ENCODE measurements at regions not wholly inside any gene's neighbourhood (a gene's known extent, or its start where the extent isn't known, plus 50 kb on each side); places are given as distances from the start of the nearest gene placed in this dataset.

DNA sequence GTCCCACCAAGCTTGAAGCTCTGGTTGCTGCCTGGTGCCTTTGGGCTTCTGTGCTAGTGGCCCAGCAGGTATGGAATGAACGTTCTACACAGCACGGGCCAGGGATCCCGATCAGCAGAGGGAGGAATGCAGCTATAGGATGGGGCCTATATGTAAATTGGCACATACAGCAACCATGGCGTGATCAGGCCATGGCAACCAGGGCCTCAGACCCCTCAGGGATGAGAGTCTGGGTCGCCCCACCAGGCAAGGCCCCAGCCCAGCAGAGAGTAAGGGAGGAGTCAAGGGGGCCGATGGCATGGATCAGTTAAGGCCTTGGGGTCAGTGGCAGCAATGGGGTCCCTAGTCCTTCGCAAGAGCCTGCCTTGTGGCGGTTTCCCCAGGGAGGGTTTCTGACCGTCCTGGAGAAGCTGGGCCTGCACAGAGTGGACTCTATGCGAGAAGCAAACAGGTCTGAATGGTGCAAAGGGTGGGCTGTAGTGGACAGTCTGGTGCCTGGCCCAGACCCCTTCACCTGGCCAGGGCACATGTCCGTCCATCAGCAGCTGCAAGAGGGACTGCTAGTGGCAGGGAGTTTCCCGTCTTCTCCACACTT, 98.2 kb upstream of the SLC22A11 start:
- no peak for DNase-seq (ENCODE audit: low read depth)

DNA sequence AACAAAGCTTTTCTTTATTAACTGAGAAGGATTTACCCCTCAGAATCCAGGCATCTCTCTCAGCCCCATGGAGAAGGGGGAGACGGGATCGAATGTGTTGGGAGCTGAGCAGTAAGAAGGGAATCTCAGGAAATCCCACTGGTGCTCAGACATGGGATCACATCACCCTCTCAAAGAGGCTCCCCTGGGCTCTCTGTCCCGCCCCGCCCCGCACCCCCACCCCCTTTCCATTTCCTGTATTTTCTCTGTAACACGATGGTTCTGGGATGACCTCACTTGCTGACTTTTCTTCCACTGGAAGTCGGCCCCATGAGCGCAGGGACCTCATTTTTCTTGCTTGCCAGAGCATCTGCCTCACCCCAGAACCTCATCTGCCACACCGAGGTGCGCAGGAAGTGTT, 96.7 kb upstream of the SLC22A11 start:
- DNase-seq (ENCODE audit: low read depth), result peak; percentile 41

DNA sequence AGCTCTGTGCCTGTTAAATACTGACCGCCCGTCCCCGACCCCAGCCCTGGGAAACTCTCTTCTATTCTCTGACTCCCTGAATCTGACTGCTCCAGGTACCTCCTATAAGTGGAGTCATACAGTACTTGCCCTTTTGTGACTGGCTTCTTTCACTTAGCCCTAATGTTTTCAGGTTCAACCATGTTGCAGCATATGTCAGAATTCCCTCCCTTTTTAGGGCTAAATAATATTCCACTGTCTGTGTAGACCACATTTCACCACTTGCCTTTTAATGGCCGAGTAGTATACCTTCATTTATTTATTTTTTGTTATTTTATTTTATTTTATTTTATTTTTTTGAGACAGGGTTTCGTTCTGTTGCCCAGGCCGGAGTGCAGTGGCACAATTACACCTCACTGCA, 96.1 kb upstream of the SLC22A11 start:
- no peak for DNase-seq (ENCODE audit: low read depth)

DNA sequence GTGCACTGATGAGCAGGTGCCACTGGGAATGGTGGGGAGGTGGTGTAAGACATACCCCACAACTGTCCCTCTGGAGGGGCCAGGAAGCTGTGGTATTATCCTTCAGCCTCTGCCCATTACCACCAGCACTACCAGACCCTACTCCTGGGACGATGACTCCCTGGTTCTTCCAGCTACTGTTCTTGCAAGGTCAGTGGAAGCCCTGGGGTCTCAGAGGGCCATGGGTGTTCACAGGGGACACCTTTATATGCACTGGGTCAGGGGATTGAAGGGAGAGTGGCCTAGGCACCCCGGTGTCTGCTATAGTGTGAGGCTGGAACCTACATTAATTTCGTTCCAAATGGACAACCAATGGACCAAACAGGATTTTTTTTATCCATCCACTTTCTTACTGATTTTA, 94.7 kb upstream of the SLC22A11 start:
- DNase-seq (ENCODE audit: low read depth), result no peak

DNA sequence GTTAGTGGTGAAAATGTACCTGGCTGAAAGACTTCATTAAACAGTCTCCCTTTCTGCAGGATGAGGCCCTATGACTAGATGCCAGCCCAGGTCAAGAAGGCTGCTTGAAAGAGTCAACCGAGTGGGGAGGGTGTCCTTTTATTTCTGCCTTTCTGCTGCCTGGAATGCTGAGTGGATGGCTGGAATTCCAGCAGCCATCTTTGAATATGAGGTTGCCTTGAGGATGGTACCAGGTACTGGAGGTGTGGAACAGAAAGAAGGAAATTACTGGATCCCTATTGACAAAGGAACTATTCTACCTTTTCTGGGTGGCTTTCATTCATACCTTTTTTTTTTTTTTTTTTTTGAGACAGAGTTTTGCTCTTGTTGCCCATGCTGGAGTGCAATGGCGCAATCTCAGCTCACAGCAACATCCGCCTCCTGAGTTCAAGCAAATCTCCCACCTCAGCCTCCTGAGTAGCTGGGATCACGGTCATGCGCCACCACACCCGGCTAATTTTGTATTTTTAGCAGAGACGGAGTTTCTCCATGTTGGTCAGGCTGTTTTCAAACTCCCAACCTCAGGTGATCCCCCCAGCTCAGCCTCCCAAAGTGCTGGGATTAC, 89.5 kb upstream of the SLC22A11 start:
- no peak for DNase-seq (ENCODE audit: low read depth)

DNA sequence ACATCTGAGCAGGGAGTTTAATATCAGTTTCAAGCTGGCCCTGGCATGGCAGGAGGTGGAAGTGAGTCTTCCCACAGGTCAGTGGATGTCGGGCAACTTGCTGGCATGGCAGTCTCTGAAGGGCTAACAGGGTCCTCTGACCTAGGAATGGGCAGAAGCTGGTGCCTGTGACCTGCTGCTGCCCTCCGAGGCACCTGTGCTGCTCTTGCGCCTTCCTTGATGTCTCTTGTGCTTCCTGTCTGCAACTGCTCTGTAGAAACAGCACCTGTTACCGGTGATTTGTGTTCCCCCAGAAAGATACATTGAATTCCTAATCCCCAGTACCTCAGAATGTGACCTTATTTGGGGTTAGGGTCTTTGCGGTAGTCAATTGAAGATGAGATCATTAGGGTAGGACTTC, 86.5 kb upstream of the SLC22A11 start:
- DNase-seq (ENCODE audit: low read depth), result no peak

DNA sequence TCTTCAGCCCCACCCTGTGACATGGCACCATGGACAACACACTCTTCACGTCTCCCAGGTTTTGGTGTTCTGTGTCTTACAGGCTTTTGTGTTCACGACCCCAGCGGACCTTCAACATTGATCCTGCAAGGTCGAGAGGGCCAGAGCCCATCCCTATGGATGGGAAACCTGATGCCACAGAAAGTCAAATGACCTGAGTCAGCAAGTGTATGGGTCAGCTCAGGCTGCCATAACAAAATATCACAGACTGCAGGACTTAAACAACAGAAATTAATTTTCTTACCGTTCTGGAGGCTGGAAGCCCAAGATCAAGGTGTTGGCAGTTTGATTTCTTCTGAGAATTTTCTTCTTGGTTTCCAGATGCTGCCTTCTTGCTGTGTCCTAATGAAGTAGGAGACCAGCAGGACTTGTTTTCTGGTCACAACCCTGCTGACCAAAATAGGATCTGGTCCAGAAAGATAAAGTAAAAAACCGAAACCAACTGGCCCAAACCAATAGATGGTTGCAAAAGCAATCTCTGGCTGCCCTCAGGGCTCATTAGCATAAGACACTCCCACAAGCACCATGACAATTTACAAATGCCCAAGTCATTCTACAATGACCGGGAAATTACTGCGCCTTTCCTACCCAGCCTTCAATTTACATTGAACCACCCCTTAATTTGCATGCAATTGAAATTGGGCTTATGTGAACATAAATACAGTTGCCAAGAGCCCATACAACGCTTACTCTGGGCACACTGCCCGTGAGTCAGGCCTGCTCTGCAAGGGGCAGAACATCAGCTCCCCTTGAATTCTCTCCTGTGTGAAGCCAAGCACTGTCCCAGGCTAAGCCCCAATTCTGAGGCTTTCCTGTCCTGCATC, 82.9 kb upstream of the SLC22A11 start:
- no peak for DNase-seq (ENCODE audit: low read depth)

DNA sequence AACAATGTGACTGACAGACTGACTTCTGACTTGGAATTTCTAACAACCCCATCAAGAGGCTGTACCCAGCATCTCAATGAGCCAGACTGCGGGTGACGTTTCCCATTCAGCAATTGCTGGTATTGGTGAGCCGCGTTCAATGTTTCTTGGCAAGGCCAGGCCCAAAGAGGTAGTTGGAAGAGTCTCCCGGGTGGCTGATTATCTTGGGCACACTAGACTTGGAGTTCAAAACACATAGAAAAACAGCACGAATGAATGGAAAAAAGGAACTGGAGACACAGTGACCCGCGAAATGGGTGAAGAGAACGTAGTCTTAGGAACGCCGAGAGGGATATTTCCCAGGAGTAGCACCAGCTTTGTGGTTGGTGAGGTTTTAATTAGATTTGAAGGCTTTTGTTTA, 81.1 kb upstream of the SLC22A11 start:
- DNase-seq (ENCODE audit: low read depth), result no peak

DNA sequence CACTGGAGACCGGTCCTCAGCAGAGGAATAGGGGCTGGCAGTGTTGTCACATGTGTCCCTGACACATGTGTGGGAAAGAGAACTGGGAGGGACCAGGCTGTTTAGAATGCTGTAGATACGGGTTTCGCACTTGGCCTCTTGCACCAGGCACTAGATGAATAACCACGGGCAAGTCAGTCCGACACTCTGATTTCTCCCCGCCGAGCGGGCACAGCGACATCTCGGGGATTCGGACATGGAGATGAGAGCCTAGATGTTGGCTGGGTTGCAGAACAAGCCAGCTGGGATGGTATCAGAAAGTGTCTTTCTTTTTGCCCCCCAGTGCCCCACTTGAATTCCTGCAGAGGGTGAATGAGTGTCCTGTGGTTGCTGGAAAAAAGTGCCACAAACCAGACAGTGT, 80.6 kb upstream of the SLC22A11 start:
- DNase-seq (ENCODE audit: low read depth), result no peak

DNA sequence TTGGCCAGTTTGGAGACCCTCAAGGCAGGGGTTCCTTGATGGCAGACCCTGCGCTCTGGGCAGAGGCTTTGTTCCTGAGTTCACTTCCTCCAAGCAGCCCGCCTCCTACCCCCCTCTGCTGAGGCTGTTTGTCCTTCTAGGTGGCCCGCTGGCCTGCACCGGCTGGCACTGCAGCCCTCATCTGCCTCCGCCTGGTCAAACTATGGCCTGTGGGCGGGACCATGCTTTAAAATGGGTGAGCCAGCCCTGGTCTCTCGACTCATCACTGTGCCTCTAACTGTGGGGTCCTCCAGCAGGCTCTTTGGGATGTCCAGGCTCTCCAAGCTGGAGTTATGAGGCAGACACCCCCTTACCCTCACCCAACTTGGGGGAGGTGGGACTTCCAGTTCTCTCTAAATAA, 78.9 kb upstream of the SLC22A11 start:
- no peak for DNase-seq (ENCODE audit: low read depth)

DNA sequence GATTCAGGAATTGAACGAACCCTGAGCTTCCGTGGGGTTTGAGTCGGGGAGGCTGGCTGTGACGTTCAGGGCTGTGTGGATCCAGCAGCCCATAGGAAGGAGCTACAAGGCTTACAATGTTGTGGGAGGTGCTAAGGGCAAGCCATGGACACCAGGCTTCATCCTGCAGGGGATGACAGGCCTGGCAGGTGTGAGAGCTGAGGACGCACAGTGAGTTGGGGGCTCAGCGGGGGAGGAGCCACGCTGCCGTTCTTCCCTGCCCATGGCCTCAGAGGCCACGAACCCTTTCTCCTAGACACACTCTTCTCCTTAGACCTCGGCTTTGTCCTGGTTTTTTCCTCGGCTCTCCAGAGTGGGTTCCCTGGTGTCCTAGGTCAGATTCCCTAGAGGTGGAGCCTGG, 78.1 kb upstream of the SLC22A11 start:
- DNase-seq (ENCODE audit: low read depth), result no peak

DNA sequence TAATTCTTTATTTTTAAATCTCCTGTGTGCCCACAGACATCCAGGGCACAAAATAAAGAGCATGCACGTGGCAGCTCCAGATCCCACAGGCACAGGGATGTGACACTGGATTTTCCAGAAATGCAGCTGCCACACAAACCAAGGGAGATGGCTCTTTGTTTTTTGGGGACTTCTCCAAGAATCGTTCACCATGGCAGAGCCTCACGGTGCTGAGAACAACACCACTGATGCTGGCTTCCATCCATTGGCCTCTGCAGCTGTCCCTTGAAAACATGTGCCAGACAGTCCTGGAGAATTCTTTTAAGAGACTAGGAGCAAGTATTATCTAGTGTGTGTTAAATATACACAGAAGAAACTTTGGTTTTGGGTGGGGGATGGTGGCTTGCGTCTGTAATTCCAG, 73.2 kb upstream of the SLC22A11 start:
- no peak for DNase-seq (ENCODE audit: low read depth)

DNA sequence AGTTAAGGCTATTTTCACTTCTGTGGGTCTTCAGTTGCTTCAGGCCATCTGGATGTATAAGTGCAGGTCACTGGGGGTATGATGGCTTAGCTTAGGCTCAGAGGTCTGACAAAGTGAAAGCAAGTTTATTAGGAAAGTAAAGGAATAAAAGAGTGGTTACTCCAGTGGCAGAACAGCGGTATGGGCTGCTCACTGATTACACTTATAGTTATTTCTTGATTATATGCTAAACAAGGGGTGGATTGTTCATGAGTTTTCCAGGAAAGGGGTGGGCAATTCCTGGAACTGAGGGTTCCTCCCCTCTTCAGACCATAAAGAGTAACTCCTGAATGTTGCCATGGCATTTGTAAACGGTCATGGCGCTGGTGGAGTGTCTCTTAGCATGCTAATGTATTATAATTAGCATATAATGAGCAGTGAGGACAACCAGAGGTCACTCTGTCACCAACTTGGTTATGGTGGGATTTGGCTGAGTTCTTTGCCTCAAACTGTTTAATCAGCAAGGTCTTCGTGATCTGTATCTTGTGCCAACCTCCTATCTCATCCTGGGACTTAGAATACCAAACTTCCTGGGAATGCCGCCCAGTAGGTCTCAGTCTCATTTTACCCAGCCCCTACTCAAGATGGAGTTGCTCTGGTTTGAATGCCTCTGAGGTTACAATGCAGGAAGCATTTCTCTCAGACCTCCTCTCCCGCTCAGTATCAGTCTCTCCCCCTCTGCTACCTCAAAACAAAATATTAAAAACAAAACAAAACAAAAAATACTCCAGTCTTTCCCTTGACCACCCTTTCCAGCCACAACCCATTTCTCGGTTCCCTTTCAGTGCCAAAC, 71.3 kb upstream of the SLC22A11 start:
- no peak for DNase-seq (ENCODE audit: low read depth)

DNA sequence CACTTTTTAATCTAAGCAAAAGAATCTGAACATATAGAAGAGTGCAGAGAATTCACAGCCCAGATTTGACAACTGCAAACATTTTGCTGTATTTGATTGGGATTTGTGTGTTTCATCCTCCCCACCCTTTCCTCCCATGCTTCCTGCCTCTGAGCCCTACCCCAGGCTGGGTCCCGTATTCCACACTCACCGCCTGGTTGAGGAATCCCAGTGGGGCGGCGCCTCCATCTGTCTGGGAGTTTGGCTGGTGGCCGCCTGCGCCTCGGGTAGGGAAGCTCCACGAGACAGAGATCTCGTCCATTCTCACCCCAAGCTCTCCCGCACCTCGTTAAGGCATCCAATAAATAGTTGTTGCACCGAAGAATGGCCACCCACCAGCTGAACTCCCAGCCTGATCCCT, 70.7 kb upstream of the SLC22A11 start:
- DNase-seq (ENCODE audit: low read depth), result no peak

DNA sequence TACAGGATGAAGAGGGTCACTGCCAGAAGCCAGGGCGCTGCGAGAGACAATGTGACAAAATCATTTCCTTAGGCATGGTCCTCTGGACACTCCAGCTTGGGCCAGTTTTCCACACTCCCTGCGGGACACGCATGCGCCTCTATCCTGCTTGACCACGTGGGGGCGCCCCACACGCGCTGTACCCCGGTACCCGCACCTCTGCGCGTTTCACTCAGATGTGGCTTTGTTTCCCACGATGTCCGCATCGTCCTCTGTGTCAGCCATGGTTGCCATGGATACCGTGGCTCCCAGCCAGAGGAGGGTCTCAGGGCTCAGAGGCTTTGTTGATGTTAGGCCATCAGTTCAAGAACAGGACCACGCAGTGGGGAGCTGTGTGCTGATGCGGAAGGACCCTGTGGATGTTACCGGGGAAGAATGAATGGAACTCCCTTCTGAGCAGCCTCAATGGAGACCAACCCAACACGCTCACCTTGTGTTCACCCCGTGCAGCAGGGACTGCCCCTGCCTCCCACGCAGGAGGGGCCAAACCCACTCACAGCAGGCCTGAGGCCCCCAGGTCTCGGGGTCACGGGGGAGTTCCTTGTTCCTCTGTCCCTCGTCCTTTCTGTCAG, 65.8 kb upstream of the SLC22A11 start:
- DNase-seq (ENCODE audit: low read depth), result peak; percentile 38

DNA sequence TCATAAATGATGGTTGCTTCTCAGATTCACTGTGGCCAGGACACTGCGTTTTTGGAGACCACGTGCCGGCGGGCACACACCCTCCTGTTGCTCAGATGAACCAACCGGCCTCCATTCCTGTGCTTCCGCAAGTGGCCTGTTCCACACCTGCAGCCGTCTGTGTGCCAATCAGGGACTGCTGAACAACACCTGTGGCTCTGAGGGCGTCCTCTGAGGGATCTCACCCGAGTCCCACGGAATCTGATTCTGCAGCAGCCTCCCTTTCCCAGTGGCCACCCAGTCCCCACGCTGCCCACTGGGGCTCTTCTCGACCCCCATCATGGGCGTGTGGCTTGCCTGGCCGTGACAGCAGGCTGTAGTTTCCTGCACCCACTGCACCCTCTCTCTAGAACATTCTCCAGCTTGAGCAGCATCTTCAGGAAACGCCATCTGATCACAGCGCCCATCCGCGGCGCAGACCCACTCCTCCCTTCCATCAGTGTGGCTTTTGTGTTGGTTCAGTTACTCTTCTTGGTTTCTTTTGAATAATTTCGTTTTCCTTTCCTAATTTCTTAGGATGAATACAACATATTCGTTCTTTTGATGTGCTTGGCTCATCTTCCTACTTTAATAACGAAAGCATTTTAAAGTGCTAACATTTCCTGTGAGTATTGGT, 65.1 kb upstream of the SLC22A11 start:
- no peak for DNase-seq (ENCODE audit: low read depth)

DNA sequence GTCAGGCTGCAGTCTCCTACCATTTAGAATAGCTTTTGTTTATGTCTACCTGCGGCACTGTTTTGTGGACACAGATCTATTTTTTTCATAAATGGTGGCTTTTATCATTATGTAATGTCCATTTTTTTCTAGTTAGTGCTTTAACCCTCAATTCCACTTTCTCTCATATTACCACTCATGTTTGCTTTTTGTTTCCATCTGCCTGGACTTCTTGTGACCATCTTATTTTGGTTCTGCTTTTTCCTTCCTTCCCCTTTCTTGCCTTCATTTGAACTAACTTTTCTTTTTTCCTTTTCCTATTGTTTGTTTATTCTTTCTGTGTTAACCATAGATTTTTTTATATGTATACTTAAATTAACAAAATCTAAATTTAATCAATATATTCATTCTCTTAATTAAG, 63.2 kb upstream of the SLC22A11 start:
- no peak for DNase-seq (ENCODE audit: low read depth)

DNA sequence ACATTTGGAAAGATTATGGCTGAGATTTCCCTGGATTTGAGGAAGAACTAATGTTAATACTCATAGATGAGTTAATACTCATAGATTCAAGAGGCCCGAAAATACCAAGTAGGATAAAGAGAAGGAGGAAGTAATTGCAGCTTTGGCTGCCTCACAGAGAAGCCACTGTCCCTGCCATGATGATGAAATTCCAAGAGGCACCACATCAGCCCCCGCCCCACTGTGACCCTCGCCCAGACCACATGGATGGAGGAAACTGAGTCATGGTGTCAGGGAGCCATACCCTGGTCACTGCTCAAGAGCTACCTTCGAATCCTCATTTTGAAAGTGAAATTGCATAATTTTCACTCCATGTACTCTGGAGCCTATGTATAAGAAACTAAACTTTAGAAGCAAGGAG, 57.6 kb upstream of the SLC22A11 start:
- DNase-seq (ENCODE audit: low read depth), result no peak

DNA sequence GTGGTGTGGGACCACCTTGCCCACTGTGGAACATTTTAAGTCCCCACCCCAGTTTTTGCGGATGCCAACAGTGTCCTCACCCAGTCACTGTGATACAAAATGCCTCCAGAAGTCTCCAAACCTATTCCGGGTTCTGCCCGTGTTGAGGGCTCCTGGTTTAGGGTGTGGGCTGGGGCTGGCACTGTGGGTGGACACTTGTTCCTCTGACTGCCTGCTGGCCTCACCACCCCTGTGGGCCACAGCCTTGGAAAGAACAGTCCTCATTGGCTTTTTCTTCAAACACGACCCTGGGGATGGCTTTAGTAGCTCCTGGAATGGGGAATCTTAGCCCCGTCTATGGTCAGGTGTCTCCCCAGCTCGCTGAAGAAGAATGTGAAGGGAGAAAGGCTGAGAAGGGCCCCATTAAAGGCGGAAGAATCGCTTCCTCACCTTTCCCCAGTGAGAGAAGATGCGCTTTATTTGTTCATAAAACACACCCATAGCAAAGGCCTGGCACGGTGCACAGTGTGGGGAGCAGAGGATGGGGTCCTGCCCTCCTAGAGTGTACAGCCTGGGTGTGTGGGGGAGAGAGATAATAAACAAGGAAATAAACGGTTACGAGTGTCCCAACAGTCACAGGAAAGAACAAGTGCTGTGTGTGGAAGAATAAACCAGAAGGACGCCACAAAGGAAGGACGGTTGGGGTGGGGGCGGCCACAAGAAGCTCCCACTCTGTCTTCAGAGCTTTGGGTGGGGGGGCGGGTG, 56.3 kb upstream of the SLC22A11 start:
- DNase-seq (ENCODE audit: low read depth), result no peak

DNA sequence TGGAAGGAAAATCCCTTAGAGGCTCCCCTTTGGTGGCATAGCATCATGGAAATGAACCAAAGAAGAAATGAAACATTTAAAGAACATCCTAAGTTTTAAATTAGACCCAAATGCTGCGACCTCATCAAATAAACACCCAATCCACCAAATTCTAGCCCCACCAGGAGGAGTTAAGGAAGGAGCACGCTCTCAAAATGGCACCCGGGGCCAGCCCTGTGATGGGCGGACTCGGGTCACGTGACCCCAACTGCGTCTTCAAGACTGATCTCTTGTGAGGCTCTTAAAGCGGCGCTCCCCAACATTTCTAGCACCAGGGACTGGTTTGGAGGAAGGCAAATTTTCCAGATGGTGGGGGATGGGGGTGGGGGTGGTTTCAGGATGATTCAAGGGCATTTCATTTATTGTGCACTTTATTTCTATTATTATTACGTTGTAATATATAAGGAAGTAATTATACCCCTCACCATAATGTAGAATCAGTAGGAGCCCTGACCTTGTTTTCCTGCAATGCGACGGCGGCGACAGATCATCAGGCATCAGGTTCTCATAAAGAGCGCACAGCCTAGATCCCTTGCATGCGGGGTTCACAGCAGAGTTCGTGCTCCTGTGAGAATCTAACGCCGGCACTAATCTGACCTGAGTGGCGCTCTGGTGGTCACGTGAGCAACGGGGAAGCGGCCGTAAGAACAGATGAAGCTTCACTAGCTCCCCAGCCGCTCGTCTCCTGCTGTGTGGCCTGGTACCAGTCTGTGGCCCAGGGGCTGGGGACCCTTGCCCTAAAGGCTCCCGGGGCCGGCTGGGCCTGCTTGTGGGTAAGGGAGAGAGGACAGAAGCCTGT, 55.3 kb upstream of the SLC22A11 start:
- DNase-seq (ENCODE audit: low read depth), result no peak
